Lung (tissue), 11 donors: ENCODE measurements at regions not wholly inside any gene's neighbourhood (a gene's known extent, or its start where the extent isn't known, plus 50 kb on each side); places are given as distances from the start of the nearest gene placed in this dataset.

Experiments used
- ATAC-seq: fragments of 200-7000 bp; cut with Tn5 transposase; one replicate; pipeline ENCODE4 v1.9.1; 2020; ENCODE audit warnings: moderate number of reproducible peaks; ENCODE audit not compliant: insufficient read depth, low FRiP score
- DNase-seq, 3 donors: peaks; one replicate each; pipeline ENCODE4 v3.0.0-alpha.2; 2013 to 2017
- H3K27ac ChIP-seq, 2 donors: one replicate each; pipeline ENCODE4 v1.5.1; 2013; ENCODE audit warnings: mild to moderate bottlenecking in 2 of 2, moderate library complexity in 2 of 2, control low read depth in 1 of 2, inconsistent platforms in 1 of 2, low read depth in 1 of 2, low read length in 1 of 2
- H3K27me3 ChIP-seq, 3 donors: one replicate each; pipeline ENCODE4 v1.5.1; 2013; ENCODE audit warnings: low read length in 2 of 3; ENCODE audit not compliant: control insufficient read depth in 3 of 3, insufficient read depth in 3 of 3
- H3K36me3 ChIP-seq, 4 donors: one replicate each; pipeline ENCODE4 v1.5.1; 2013; ENCODE audit warnings: low read length in 4 of 4, mild to moderate bottlenecking in 1 of 4, moderate library complexity in 1 of 4; ENCODE audit not compliant: control insufficient read depth in 4 of 4, insufficient read depth in 4 of 4
- H3K4me1 ChIP-seq, 5 donors: one replicate each; pipeline ENCODE4 v1.5.1; 2013; ENCODE audit warnings: low read length in 5 of 5, mild to moderate bottlenecking in 2 of 5, moderate library complexity in 1 of 5; ENCODE audit not compliant: control insufficient read depth in 5 of 5, insufficient read depth in 5 of 5
- H3K4me3 ChIP-seq: one replicate; pipeline ENCODE4 v1.5.1; 2013; ENCODE audit warnings: mild to moderate bottlenecking, control low read depth, moderate library complexity
- H3K9ac ChIP-seq, 2 donors: one replicate each; pipeline ENCODE4 v1.5.1; 2013; ENCODE audit warnings: low read length in 2 of 2, control low read depth in 1 of 2; ENCODE audit not compliant: insufficient read depth in 1 of 2
- H3K9me3 ChIP-seq, 4 donors: one replicate each; pipeline ENCODE4 v1.5.1; 2013; ENCODE audit warnings: low read length in 3 of 4, mild to moderate bottlenecking in 1 of 4, moderate library complexity in 1 of 4; ENCODE audit not compliant: control insufficient read depth in 4 of 4, insufficient read depth in 3 of 4
- WGBS, 2 donors: extraction: QIAGEN DNeasy Blood & Tissue Kit; methylation state at CpG; one replicate each; pipeline ENCODE4 v1.1.7; 2013; 5-methylcytosine and 5-hydroxymethylcytosine counted together
- TF ChIP-seq, protein P1 (sequence below): IDR thresholded peaks from 2 replicates; pipeline ENCODE4 v1.5.1; 2012; ENCODE audit warnings: mild to moderate bottlenecking; ENCODE audit errors: control extremely low read depth, extremely low read depth
- donor health status: control.
- donor health status: control.
- donor health status: Bipolar disorder and iron deficiency.
- donor health status: healthy.
- donor health status: DM: yes; HTN: yes; CAD: no.

DNA sequence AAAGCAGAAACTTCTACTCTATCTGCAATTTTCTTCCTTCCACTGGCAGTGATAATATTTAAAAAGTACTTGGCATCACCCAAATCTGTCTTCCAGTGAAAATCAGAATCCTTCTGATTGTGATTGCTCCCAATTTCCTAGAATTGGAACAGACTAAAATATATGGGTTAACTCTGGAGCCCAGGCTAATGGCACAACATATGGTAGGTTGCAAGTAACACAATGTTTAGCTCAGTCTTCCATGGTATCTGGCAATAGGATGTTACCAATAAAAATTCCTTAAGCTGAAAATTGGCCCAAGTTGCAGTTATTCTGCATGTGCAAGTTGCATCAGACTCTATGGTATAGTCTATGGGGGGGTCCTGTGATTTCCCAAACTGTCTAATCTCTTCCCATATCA, 273.5 kb upstream of the ADAMTS9 start:
- Histone ChIP-seq H3K36me3 (no peaks in the 10 kb centered on the region), H3K27me3 (peaks cover 0 to 3% (median 0%) of the 10 kb centered on the region in 3 donors), H3K9ac (no peak overlapping the region), H3K4me3 (no peak overlapping the region), H3K27ac (no peak overlapping the region), H3K9me3 (no peaks in the 10 kb centered on the region), H3K4me1 (peaks cover 0 to 13% (median 4%) of the 10 kb centered on the region in 5 donors)
- DNase-seq (peak; percentile 68 to 98 (median 96)), ATAC-seq (no peak)
- TF ChIP-seq, protein P1, sequence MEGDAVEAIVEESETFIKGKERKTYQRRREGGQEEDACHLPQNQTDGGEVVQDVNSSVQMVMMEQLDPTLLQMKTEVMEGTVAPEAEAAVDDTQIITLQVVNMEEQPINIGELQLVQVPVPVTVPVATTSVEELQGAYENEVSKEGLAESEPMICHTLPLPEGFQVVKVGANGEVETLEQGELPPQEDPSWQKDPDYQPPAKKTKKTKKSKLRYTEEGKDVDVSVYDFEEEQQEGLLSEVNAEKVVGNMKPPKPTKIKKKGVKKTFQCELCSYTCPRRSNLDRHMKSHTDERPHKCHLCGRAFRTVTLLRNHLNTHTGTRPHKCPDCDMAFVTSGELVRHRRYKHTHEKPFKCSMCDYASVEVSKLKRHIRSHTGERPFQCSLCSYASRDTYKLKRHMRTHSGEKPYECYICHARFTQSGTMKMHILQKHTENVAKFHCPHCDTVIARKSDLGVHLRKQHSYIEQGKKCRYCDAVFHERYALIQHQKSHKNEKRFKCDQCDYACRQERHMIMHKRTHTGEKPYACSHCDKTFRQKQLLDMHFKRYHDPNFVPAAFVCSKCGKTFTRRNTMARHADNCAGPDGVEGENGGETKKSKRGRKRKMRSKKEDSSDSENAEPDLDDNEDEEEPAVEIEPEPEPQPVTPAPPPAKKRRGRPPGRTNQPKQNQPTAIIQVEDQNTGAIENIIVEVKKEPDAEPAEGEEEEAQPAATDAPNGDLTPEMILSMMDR = no peak

GRCh38 chr3:64958199-64958843, 270.5 kb upstream of the ADAMTS9 start:
- TF ChIP-seq, protein P1 = no peak
- peaks cover 0 to 6% (median 0%) of the 10 kb centered on the region in 3 donors for H3K27me3 ChIP-seq
- peaks cover 0 to 28% (median 10%) of the 10 kb centered on the region in 5 donors for H3K4me1 ChIP-seq
- H3K9ac ChIP-seq = no peak overlapping the region
- ATAC-seq = no peak
- H3K4me3 ChIP-seq = no peak overlapping the region
- DNase-seq = peak in 2 of 3 donors; percentile 22 to 62
- H3K9me3 ChIP-seq = no peaks in the 10 kb centered on the region
- 78 to 83% methylated on average over 3 of the region's 3 CpGs for WGBS, 2 donors
- H3K27ac ChIP-seq = no peak overlapping the region
- H3K36me3 ChIP-seq = no peaks in the 10 kb centered on the region

DNA sequence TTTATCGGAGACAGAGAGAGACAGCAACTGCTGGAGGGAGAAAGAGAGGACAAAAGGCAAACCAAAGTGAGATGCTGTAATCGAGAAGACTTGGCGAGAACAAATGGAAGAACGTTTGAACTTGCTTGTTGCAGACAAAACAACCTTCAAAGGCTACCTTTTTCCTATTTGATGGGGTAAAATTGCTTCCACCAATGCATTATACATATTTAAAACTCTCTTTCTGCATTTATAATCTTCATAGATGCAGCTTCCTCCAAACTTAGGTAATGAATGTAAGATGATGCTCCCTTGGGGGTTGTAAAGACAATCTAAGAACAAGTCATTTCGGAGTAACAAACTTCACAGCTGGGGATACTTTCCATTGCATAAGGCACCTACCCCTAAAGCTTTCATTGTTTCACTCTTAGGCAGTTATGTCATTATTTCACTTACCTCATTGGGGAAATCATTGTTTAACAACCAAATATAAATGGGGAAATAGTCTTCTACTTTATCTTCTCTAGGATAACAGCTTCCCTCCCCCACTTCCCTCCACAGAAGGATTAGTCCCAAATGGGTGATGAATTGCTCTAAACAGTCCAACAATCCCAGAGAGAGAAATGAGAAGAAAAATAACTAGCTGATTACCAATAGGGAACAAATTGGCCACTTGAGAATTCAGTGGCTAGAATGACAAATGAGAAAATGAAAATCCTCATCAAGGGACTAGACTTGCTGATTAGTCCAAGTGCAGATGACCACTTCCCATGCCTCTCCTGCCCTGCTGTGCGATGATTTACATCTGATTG, 269.8 kb upstream of the ADAMTS9 start:
- TF ChIP-seq, protein P1 = no peak
- DNase-seq (no peak), ATAC-seq (no peak)
- no peak overlapping the region for H3K27ac ChIP-seq
- peaks cover 0 to 28% (median 10%) of the 10 kb centered on the region in 5 donors for H3K4me1 ChIP-seq
- H3K27me3 ChIP-seq = peaks cover 0 to 6% (median 0%) of the 10 kb centered on the region in 3 donors
- H3K9ac ChIP-seq = no peak overlapping the region
- H3K36me3 ChIP-seq = no peaks in the 10 kb centered on the region
- no peak overlapping the region for H3K4me3 ChIP-seq
- 77 to 80% methylated on average over 6 of the region's 6 CpGs for WGBS, 2 donors
- H3K9me3 ChIP-seq = no peaks in the 10 kb centered on the region
